Fibroblast of upper back skin (primary cell): ENCODE measurements at regions not wholly inside any gene's neighbourhood (a gene's known extent, or its start where the extent isn't known, plus 50 kb on each side); places are given as distances from the start of the nearest gene placed in this dataset.

Source experiments
- DNase-seq: peaks from one replicate; pipeline ENCODE4 v3.0.0-alpha.2; 2013

DNA sequence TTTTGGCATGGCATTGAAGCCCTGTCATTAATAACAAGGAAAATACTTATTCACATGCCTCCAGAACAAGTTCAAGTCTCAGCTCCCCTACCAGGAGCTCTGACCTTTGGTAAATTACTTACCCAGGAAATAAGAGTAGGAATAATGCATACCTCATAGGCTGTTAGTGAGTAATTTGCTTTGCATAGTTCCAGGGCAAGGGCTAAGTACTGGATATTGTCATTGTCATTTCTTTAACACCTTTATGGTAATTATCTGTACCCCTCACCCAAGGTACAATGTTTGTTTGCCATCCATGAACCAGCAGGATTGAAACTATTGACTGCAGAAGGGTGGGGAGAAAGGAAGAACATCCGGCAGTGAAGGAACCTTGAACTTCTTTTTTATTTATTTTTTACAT lies 148.5 kb downstream of the SOX2 start:
- no peak for DNase-seq

GRCh38 chr3:181862502-181862901 lies 150.8 kb downstream of the SOX2 start:
- no peak for DNase-seq

GRCh38 chr3:181868576-181869082 lies 156.9 kb downstream of the SOX2 start:
- peak; percentile 3 for DNase-seq

DNA sequence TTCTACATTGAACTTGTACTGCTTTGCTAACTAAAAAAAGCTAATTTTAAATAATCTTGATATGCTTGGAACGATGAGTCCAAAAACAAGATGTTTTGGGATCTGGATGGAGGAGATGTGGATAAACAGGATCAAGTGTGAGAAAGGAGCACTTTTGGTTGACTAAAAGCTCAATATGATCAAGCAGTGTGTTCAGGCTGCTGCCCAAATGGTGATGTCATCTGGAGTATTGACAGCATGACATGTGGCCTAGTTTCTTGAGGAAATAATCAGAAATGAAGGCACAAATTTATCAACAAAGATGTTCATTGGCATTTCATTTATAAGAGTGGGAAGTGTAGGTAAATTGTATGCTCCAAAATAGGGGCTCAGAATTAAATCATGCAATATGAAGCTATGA lies 161.2 kb downstream of the SOX2 start:
- DNase-seq: no peak

DNA sequence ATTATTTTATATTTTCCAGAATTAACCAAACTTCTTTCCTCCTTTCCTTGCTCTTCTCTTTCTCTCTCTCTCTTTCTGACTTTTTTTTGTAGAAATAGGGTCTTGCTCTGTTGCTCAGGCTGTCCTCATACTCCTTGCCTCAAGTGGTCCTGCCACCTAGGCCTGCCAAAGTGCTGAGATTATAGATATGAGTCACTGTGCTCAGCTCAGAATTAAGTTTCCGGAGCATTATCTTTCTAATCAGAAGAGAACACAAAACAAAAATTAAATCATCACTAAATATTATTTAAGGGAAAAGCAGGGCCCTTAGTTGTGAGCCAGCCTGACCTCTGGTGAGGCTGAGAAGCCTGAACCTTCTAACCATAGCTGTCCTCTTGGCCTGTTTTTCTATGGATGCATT lies 168.2 kb downstream of the SOX2 start:
- DNase-seq: no peak

DNA sequence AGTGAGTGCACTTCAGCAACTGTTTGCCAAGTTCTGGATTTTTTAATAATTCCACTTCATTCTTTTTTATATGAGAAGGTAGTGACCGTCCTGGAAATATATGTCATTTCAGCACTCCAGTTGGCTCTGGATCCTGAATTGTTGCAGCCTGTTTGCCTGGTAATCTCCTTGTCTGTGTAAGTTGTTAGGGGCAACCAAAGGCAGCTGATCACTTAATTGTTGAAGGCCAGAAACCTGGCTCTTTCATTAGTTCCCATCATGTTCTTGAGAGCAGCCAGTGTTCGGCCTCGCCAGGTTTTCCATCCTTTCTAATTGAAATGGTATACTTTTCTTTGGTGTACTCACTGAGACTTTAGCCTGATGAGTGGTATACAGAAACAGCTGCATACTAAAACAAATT lies 168.6 kb downstream of the SOX2 start:
- DNase-seq: no peak

DNA sequence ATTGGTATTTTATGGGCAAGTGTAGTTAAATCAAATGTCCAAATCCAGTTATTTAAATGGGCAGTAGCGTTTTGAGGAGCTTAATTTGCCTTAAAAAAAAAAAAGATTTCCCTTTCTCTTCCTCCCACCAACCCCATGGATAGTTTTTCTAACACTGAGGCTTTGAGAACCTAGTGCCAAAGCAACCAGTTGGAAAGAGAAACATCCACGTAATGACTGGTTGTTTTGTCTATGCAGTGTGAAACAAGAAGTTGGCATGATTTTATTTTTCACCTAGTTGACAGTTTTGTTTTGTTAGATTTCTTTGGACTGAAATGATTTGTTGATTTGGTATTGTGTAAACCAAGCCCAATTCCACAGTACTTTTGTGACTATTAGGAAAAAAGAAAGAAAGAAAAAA lies 170.0 kb downstream of the SOX2 start:
- no peak for DNase-seq

DNA sequence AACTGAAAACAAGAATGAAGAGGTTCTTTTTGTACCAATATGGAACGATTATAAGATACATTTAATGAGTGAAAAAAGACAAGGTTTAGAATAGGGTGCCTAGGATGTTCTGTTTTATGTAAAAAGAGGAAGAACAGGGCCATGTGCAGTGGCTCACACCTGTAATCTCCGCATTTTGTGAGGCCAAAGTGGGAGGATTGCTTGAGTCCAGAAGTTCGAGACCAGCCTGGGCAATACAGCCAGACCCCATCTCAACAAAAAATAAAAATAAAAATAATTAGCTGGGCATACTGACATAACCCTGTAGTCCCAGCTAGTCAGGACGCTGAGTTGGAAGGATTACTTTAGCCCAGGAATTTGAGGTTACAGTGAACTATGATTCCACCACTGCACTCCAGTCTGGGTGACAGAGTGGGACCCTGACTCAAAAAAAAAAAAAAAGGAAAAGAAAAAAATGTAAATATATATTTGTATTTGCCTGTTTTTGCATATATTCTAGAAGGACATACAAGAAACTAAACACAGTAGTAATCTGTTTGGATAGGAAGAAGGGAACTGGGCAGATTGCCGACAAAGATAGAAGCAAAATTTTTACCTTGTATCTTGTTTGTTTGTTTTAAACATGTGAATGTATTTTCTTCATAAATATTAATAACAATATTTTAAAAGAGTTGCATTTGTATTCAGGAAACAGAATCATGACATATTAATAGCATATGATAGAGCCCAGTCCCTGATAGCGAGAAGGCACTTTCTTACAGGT lies 174.3 kb downstream of the SOX2 start:
- no peak for DNase-seq

DNA sequence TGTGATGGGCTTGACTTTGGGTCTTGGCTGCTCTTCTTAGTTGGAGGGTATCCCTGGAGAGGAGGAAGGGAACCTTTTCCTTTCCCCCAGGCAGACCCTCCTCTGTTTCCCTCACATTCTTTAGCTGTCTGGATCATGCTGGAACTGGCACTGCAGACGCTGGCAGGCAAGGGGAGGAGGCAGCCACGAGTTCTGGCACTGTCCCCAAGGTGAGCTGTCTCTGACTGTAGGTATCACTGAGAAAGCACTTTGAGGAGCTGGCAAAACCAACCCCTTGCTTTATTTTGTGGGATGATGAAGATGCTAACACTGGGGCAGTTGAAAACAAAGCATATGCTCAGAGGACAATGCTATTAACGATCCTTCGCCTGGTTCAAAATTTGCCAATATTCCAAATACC lies 175.0 kb downstream of the SOX2 start:
- DNase-seq: no peak

DNA sequence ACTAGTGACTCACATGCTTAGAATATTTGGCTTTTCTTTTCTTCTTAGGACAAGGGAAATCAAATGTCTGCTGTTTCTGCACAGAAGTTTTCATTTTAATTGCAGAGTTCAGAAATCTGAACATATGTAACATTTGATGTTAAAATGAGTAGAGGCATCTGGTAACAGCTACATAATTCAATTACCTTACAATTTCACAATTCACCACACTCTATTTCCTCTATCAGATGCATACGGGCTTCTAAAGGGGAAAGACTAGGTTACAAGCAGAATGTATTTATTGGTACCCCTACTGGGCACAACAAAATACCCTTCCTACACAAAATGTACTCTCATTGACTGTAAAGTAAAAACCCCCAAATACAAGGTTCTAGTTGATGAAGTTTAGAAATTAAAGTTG lies 176.0 kb downstream of the SOX2 start:
- no peak for DNase-seq

DNA sequence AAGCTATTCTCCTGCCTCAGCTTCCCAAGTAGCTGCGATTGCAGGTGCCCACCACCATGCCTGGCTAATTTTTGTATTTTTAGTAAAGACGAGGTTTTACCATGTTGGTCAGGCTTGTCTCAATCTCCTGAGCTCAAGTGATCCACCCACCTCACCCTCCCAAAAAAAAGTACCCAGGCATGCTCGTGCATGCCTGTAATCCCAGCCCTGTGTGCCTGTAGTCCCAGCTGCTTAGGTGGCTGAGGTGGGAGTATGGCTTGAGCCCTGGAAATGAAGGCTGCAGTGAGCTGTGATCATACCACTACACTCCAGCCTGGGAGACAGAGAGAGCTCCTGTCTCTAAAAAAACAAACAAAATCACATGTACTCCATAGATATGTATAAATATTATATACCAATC lies 176.5 kb downstream of the SOX2 start:
- DNase-seq: no peak

- no peak for DNase-seq
Observed at GRCh38 chr3:181892848-181893247, 181.1 kb downstream of the SOX2 start.

GRCh38 chr3:181896605-181897004 lies 184.9 kb downstream of the SOX2 start:
- no peak for DNase-seq

DNA sequence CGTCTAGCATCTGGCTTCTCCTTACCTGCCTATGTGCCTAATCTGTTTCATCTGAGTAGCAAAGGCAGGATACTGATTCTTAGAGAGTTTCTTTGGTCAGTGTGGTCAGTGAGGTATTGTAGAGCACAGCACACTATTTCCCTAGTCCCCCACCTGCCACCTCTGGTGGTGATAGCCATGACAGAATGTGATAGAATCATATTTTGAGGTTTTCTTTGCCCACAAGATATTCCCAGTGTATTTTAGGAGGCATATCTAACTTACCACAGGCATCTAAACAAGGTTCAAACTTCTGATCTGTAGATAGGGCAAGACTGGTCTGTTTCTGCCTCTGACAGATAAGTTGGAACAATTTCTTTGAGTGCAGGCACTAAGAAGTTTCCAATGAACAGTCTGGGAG lies 188.0 kb downstream of the SOX2 start:
- DNase-seq: peak; percentile 9

- no peak for DNase-seq
Observed at GRCh38 chr3:181901626-181902025, 189.9 kb downstream of the SOX2 start.

DNA sequence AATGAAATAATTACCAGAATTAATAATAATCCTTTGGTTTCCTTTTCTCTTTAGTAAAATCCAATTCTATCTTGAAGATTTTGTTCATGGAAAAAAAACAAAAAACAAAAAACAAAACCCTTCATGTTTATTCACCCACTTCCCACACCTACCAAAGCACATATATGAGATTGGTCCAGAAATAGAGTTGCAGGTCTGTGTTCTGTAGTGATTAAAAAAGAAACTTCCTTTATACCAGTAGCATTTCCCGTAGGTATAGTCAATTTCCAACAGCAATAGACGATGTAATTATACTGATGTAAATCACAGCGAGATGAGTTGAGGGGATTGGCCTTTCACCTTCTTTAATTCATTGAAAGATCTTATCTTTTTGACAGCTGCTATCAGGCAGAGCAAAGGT lies 194.6 kb downstream of the SOX2 start:
- DNase-seq: no peak

- DNase-seq: no peak
Observed at GRCh38 chr3:181909241-181909640, 197.5 kb downstream of the SOX2 start.

- no peak for DNase-seq
Observed at GRCh38 chr3:181912384-181912783, 200.7 kb downstream of the SOX2 start.

DNA sequence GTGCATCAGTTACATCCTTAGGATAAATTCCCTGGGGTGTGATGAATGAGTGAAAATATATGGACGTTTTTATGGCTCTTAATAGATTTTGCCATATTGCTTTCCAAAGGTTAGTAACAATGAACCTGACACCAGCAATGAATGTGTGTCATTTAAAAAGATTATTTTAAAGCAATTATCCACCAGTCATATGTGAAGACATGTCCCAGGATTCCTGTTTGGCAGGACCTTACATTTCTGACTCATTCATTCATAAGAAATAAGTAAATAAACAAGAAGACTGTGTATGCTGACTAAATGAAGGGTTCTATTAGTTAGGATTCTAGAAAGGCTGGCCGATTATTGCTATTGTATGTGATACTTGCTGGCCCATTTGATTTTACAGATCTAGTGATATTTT lies 201.5 kb downstream of the SOX2 start:
- DNase-seq: no peak

- no peak for DNase-seq
Observed at GRCh38 chr3:181915551-181915950, 203.8 kb downstream of the SOX2 start.

DNA sequence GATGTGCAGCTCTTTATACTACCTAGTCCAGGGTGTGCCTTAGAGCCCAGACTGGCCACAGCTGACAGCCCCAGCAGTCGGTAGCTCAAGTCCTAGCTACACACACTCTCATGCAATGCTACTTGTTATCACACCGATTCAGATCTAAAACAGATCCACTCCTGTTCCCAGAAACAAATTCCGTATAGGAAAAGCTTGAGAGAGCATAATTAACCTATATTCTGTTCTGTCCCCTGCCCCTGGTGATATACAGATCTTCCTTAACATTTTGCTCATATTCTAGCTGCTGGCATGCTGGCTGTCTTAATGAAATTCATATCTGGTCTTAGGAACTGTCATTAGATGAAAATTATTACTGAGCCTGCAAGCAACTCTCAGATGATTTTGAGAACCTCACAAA lies 204.3 kb downstream of the SOX2 start:
- DNase-seq: no peak

DNA sequence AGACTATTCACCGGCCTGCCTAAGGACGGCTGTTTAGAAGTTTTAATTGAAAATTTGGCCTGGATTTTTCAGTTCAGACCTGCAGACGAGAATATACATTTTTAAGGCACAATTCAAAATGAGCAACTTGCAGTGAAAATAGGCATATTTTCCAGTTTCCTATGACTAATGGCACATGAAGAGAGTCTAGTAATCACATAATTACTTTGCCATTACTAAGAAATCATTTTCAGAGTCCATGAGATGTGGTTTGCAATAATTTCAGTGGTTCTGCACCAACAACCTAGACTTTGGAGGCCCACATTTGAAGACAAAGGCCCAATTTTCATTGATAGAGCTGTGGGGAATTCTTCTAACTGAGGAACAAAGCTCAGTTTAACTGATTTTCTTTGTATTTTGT lies 205.3 kb downstream of the SOX2 start:
- DNase-seq: peak; percentile 39

DNA sequence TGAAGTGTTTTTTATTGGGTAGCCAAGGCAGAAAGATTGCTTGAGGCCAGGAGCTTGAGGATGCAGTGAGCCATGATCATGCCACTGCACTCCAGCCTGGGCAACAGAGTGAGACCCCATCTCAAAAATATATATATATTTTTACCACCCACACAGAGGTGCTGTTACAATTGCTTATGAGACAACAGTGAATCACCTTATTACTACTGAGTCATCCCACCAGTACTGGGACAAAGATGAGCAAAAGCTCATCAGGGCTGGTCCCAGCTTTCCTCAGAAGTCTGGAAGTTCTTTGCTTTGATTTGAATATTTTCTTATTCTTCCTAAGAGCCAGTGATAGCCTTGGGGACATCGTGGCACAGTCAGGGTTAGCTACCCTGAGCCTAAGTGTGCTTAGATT lies 207.7 kb downstream of the SOX2 start:
- DNase-seq: peak; percentile 40

DNA sequence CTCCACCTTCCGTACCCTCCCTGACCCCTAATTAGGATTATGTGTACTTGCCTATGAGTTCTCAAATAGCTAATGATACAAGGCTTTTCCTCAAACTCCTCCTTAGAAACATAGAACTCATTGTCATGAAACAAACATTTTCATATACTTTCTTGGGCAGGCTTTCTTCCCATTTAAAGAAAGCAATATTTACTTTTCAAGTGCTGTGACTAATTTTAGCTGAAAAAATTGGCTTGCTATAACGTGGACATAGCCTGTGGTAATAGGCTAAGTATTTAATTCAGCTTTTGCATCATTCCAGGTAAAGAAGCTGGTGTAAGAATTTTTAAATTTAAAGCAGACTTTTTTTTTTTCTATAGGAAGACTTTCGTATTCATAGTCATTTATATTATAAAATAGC lies 208.7 kb downstream of the SOX2 start:
- DNase-seq: no peak

- DNase-seq: no peak
Observed at GRCh38 chr3:181921220-181921619, 209.5 kb downstream of the SOX2 start.
